WERI-Rb-1 (cell line): ENCODE measurements at regions not wholly inside any gene's neighbourhood (a gene's known extent, or its start where the extent isn't known, plus 50 kb on each side); places are given as distances from the start of the nearest gene placed in this dataset.

Experiments used
- DNase-seq: peaks from one replicate; pipeline ENCODE4 v3.0.0-alpha.2; 2020
- H3K27ac ChIP-seq: fragments of 250-450 bp; sonication (Bioruptor Pico); 2 replicates; pipeline ENCODE4 v1.5.1; 2020; ENCODE audit warnings: mild to moderate bottlenecking, moderate library complexity
- H3K27me3 ChIP-seq: fragments of 250-450 bp; sonication (Bioruptor Pico); 2 replicates; pipeline ENCODE4 v1.5.1; 2021; ENCODE audit warnings: mild to moderate bottlenecking, low read depth, moderate library complexity; ENCODE audit not compliant: insufficient read depth, severe bottlenecking
- H3K36me3 ChIP-seq: fragments of 250-450 bp; sonication (Bioruptor Pico); 2 replicates; pipeline ENCODE4 v1.5.1; 2020; ENCODE audit warnings: mild to moderate bottlenecking, moderate library complexity
- H3K4me3 ChIP-seq: 2 replicates; pipeline ENCODE4 v1.5.1; 2011; ENCODE audit warnings: low read depth, mild to moderate bottlenecking, control low read depth, low read length
- H3K9me3 ChIP-seq: fragments of 250-450 bp; sonication (Bioruptor Pico); 2 replicates; pipeline ENCODE4 v1.5.1; 2021; ENCODE audit warnings: mild to moderate bottlenecking, moderate library complexity; ENCODE audit not compliant: severe bottlenecking
- TF ChIP-seq, protein P1 (sequence below): IDR thresholded peaks from 2 replicates; pipeline ENCODE4 v1.5.1; 2011; ENCODE audit warnings: low read depth, mild to moderate bottlenecking, control low read depth, inconsistent platforms, low read length

- Histone ChIP-seq H3K4me3 (no peak overlapping the region), H3K36me3 (no peaks in the 10 kb centered on the region), H3K27me3 (peaks cover 52% of the 10 kb centered on the region), H3K9me3 (no peaks in the 10 kb centered on the region), H3K27ac (no peak overlapping the region)
- TF ChIP-seq, protein P1, sequence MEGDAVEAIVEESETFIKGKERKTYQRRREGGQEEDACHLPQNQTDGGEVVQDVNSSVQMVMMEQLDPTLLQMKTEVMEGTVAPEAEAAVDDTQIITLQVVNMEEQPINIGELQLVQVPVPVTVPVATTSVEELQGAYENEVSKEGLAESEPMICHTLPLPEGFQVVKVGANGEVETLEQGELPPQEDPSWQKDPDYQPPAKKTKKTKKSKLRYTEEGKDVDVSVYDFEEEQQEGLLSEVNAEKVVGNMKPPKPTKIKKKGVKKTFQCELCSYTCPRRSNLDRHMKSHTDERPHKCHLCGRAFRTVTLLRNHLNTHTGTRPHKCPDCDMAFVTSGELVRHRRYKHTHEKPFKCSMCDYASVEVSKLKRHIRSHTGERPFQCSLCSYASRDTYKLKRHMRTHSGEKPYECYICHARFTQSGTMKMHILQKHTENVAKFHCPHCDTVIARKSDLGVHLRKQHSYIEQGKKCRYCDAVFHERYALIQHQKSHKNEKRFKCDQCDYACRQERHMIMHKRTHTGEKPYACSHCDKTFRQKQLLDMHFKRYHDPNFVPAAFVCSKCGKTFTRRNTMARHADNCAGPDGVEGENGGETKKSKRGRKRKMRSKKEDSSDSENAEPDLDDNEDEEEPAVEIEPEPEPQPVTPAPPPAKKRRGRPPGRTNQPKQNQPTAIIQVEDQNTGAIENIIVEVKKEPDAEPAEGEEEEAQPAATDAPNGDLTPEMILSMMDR = no peak
- no peak for DNase-seq
Measured at GRCh38 chr2:107025291-107025857, 139.4 kb upstream of the ST6GAL2 start.

GRCh38 chr2:107025869-107026380 lies 140.0 kb upstream of the ST6GAL2 start:
- no peaks in the 10 kb centered on the region for H3K9me3 ChIP-seq
- H3K27me3 ChIP-seq = peaks cover 51% of the 10 kb centered on the region
- no peaks in the 10 kb centered on the region for H3K36me3 ChIP-seq
- TF ChIP-seq, protein P1 = no peak
- no peak overlapping the region for H3K4me3 ChIP-seq
- no peak overlapping the region for H3K27ac ChIP-seq
- DNase-seq = no peak

DNA sequence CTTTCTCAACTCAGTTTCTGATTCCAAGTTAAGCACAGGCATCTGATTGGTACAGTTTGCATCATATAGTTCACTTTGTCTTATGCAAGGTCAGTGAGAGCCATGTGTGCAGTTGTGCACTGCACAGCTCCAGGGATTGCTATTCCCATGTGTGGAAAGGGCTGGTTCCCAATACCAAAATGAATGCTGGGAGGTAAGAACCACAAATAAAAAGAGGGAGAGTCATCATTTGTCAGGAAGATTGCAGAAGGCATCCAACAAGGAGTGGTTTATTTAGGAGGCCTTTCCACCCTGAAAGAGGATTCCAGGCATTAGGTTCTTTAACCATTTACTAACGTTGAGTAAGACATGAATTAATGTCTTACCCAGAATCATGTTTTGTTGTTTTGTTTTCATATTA lies 141.2 kb upstream of the ST6GAL2 start:
- no peaks in the 10 kb centered on the region for H3K9me3 ChIP-seq
- no peak for DNase-seq
- TF ChIP-seq, protein P1 = no peak
- H3K27ac ChIP-seq = no peak overlapping the region
- no peaks in the 10 kb centered on the region for H3K36me3 ChIP-seq
- H3K4me3 ChIP-seq = no peak overlapping the region
- peaks cover 50% of the 10 kb centered on the region for H3K27me3 ChIP-seq

DNA sequence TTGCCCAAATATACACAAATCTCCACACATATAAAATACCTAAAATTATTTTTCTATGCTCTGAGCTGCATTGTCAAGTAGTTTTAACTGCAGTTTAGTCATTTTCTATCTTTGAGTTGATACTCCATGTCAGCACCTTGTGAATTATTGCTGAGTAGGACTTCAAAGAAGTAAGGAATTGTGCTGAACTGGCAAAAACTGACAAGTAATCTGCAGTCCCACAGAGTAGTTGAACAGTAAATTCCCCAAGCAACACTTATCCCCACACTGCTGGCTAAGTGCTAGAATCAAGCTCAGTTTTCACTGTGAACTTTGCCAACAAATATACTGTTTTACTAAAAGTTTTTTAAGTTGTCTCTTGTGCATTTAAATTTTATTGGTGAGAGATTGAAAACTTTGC lies 141.8 kb upstream of the ST6GAL2 start:
- Histone ChIP-seq H3K27ac (no peak overlapping the region), H3K4me3 (no peak overlapping the region), H3K36me3 (no peaks in the 10 kb centered on the region), H3K27me3 (peaks cover 46% of the 10 kb centered on the region), H3K9me3 (no peaks in the 10 kb centered on the region)
- TF ChIP-seq, protein P1 = no peak
- DNase-seq = no peak

GRCh38 chr2:107028661-107029060 lies 142.7 kb upstream of the ST6GAL2 start:
- TF ChIP-seq, protein P1 = no peak
- no peak for DNase-seq
- H3K27me3 ChIP-seq = peaks cover 47% of the 10 kb centered on the region
- no peaks in the 10 kb centered on the region for H3K36me3 ChIP-seq
- no peak overlapping the region for H3K27ac ChIP-seq
- no peaks in the 10 kb centered on the region for H3K9me3 ChIP-seq
- H3K4me3 ChIP-seq = no peak overlapping the region

DNA sequence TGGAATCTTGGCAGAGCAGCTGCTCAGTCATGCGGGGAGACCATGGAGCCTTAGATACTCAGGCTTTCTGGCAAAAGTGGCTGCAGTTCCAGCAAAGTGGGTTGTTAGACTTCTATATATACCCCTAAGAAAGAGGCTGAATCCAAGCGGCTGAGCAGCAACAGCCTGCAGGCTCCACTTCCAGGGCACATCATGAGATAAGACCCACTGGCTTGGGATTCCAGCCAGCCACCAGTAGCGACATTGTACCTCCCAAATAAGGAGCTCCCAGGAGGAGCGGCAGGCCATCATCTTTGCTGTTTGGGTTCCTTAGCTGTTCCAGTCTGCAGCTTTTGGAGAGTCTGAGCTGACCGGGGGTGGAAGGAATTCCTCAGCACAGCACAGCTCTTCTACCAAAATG lies 150.3 kb upstream of the ST6GAL2 start:
- Histone ChIP-seq H3K9me3 (peaks cover 2% of the 10 kb centered on the region), H3K27me3 (peaks cover 15% of the 10 kb centered on the region), H3K27ac (no peak overlapping the region), H3K4me3 (no peak overlapping the region), H3K36me3 (no peaks in the 10 kb centered on the region)
- TF ChIP-seq, protein P1 = no peak
- no peak for DNase-seq
